OCI-LY7 (cell line): ENCODE measurements at regions not wholly inside any gene's neighbourhood (a gene's known extent, or its start where the extent isn't known, plus 50 kb on each side); places are given as distances from the start of the nearest gene placed in this dataset.

Experiments used
- BruUV-seq: library from RNA; stranded (reverse); fragments of 400-500 nt; replicated peaks from 2 replicates; lab custom pipeline; 2021; lab: Mats Ljungman, UMichigan
- CTCF ChIA-PET: fragments of 300-600 bp; sonication (Branson Sonifier 250); formaldehyde crosslinking; loops from one replicate; lab custom pipeline; 2022; ENCODE audit warnings: antibody characterized with exemption; ENCODE audit not compliant: unreplicated experiment; lab: Charles Lee
- POLR2A ChIA-PET: fragments of 300-600 bp; sonication (Branson Sonifier 250); formaldehyde crosslinking; loops from one replicate; lab custom pipeline; 2022; ENCODE audit warnings: antibody characterized with exemption; lab: Charles Lee
- DNase-seq: peaks from one replicate; pipeline ENCODE4 v3.0.0-alpha.2; 2015; ENCODE audit warnings: low spot score
- H2AFZ ChIP-seq: fragments of 200-600 bp; sonication (generic), shearing (Covaris generic); 2 replicates; pipeline ENCODE4 v1.6.1; 2014; ENCODE audit warnings: mild to moderate bottlenecking, antibody characterized with exemption, low read length, moderate library complexity
- H3K27ac ChIP-seq: fragments of 200-600 bp; sonication (generic); 2 replicates; pipeline ENCODE4 v1.5.1; 2014; ENCODE audit warnings: mixed run types, low read depth, mild to moderate bottlenecking, moderate library complexity, low read length, inconsistent platforms; ENCODE audit not compliant: poor library complexity, severe bottlenecking
- H3K36me3 ChIP-seq: fragments of 200-600 bp; sonication (generic); 2 replicates; pipeline ENCODE4 v1.6.1; 2014; ENCODE audit warnings: mild to moderate bottlenecking, antibody characterized with exemption, low read length, moderate library complexity, mixed read lengths; ENCODE audit not compliant: insufficient read depth
- H3K4me1 ChIP-seq: fragments of 200-600 bp; sonication (generic); 2 replicates; pipeline ENCODE4 v1.5.1; 2014; ENCODE audit warnings: mild to moderate bottlenecking, low read length; ENCODE audit not compliant: insufficient read depth, poor library complexity, severe bottlenecking
- H3K4me2 ChIP-seq: fragments of 200-600 bp; sonication (generic); 2 replicates; pipeline ENCODE4 v1.6.1; 2014; ENCODE audit warnings: mild to moderate bottlenecking, low read length
- H3K4me3 ChIP-seq: fragments of 200-600 bp; sonication (generic); 2 replicates; pipeline ENCODE4 v1.5.1; 2014; ENCODE audit warnings: mild to moderate bottlenecking, low read depth, low read length; ENCODE audit not compliant: poor library complexity, severe bottlenecking
- H3K79me2 ChIP-seq: fragments of 200-600 bp; sonication (generic); 2 replicates; pipeline ENCODE4 v1.6.1; 2016; ENCODE audit warnings: low read depth, mild to moderate bottlenecking, low read length, moderate library complexity, mixed read lengths; ENCODE audit not compliant: insufficient read depth
- H3K9me2 ChIP-seq: fragments of 200-600 bp; sonication (generic); 2 replicates; pipeline ENCODE4 v1.6.1; 2016; ENCODE audit warnings: mild to moderate bottlenecking, low read length, mixed read lengths; ENCODE audit not compliant: insufficient read depth
- H3K9me3 ChIP-seq: fragments of 200-600 bp; sonication (generic); 2 replicates; pipeline ENCODE4 v1.6.1; 2014; ENCODE audit warnings: mild to moderate bottlenecking, mixed run types, low read length, mixed read lengths
- H4K20me1 ChIP-seq: fragments of 200-600 bp; sonication (generic); 2 replicates; pipeline ENCODE4 v1.6.1; 2014; ENCODE audit warnings: mild to moderate bottlenecking, antibody characterized with exemption, low read length, moderate library complexity, mixed read lengths; ENCODE audit not compliant: insufficient read depth
- EZH2phosphoT487 ChIP-seq: fragments of 200-600 bp; sonication (generic); IDR thresholded peaks from 2 replicates; pipeline ENCODE4 v1.6.1; 2018; ENCODE audit warnings: low read depth, borderline replicate concordance, mild to moderate bottlenecking, mixed run types, antibody characterized with exemption, low read length, moderate library complexity, mixed read lengths
- intact Hi-C: fragments of 100-400 bp; cut with micrococcal nuclease; formaldehyde crosslinking; loops from one replicate; pipeline ENCODE4 v1.10.0; 2022; ENCODE audit not compliant: unreplicated experiment
- TF ChIP-seq, protein P1 (sequence below): fragments of 200-600 bp; sonication (generic); conservative IDR thresholded peaks from 2 replicates; pipeline ENCODE4 v1.5.1; 2014; ENCODE audit warnings: mild to moderate bottlenecking, antibody characterized with exemption, low read length, moderate library complexity, mixed read lengths

DNA sequence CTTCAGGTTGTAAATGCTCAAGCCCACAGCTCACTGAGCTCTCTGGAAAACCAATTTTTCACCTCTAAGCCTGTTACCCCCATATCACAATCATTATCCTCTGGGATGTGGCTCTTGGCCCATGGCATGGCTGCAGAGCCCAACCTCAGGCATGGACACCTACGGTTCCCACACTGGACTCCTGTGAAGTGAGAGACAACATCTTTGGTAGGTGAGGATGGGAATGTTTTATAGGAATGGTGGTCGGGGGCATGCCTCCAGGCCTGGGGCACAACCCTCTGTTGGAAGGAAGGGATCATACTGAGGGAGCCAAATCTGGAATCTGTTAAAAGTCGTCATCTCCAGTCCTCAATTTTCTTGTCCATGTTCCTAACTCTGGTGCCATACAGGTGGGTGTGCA, 179.1 kb downstream of the FOXD2 start:
- Histone ChIP-seq H3K79me2 (no peaks in the 10 kb centered on the region), H3K4me3 (no peak overlapping the region), H3K9me2 (no peaks in the 10 kb centered on the region), H3K4me2 (no peak overlapping the region), H4K20me1 (no peaks in the 10 kb centered on the region; the same call in 1 of the 2 replicates), H3K4me1 (no peaks in the 10 kb centered on the region), H2AFZ (no peak overlapping the region), H3K36me3 (no peaks in the 10 kb centered on the region), H3K9me3 (no peaks in the 10 kb centered on the region), H3K27ac (no peak overlapping the region)
- DNase-seq, result no peak
- ChIA-PET CTCF (no interaction called here), POLR2A (no interaction called here)
- intact Hi-C loops, result no loop called here
- TF ChIP-seq, protein P1, sequence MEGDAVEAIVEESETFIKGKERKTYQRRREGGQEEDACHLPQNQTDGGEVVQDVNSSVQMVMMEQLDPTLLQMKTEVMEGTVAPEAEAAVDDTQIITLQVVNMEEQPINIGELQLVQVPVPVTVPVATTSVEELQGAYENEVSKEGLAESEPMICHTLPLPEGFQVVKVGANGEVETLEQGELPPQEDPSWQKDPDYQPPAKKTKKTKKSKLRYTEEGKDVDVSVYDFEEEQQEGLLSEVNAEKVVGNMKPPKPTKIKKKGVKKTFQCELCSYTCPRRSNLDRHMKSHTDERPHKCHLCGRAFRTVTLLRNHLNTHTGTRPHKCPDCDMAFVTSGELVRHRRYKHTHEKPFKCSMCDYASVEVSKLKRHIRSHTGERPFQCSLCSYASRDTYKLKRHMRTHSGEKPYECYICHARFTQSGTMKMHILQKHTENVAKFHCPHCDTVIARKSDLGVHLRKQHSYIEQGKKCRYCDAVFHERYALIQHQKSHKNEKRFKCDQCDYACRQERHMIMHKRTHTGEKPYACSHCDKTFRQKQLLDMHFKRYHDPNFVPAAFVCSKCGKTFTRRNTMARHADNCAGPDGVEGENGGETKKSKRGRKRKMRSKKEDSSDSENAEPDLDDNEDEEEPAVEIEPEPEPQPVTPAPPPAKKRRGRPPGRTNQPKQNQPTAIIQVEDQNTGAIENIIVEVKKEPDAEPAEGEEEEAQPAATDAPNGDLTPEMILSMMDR, result no peak
- no peak for TF ChIP-seq EZH2phosphoT487
- BruUV-seq, result no TSS peak

DNA sequence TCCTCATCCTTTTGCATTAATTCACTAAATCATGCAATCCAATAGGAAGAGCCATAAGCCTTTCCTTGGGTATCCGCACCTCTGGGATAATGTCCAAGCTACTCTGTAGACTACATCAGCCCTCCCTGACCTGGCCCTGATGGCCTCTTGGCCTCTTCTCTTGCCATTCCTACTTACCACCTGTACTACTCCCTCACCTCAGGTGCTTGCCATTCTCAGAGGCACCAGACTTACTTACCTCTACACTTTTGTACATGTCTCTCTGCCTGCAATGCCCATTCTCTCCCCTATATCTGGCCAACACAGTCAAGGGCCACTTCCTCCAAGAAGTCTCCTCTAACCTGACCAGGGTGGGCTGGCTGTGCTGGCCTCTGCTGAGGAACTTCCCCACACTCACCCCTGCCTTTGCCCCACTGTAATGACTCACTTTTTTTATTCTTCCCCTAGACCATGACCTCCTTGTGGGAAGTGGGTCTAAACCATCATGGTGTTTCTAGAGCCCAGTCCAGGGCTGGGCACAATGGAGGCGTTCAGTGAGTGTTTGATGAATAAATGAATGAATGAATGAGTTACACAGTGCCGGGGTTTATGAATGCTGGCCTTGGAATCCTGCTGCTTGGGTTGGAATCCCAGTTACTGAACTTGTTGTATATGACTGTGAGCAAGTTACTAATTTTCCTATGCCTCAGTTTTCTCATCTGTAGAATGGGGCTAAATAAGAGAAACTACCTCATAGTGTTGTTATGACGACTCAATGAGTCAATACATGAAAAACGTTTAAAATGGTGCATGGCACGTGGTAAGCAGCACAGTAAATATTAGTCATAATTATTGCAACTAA, 179.8 kb downstream of the FOXD2 start:
- no TSS peak for BruUV-seq
- no peak for DNase-seq
- Histone ChIP-seq H2AFZ (no peak overlapping the region), H3K27ac (no peak overlapping the region), H3K4me1 (no peaks in the 10 kb centered on the region), H3K36me3 (no peaks in the 10 kb centered on the region), H3K79me2 (no peaks in the 10 kb centered on the region), H3K9me3 (no peaks in the 10 kb centered on the region), H3K9me2 (no peaks in the 10 kb centered on the region), H4K20me1 (no peaks in the 10 kb centered on the region; the same call in 1 of the 2 replicates), H3K4me3 (no peak overlapping the region), H3K4me2 (no peak overlapping the region)
- intact Hi-C loops, result no loop called here
- CTCF ChIA-PET, result no interaction called here
- POLR2A ChIA-PET, result no interaction called here
- TF ChIP-seq, protein P1, result no peak
- no peak for TF ChIP-seq EZH2phosphoT487

DNA sequence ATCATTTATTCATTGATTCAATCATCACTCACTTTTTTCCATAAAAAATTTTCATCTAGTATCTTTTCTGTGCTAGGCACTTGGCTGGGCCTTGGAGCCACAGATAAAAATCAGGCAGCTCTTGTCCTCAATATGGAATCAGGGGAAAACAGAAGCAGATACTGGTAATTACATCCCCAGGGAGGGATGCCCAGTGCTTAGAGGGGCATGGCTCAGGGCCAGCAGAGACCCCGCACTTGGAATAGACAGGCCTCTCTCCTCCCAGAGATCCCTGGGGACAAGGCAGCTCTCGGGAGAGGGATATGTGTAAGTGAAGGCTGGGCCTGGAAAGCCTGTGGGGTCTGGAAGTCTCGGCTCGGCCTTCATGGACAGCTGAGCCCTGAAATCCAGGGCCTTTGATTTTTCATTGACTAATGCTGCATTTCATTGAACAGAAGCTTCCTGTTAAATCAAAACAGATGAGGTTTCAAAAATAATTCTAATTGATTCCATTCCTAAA, 180.4 kb downstream of the FOXD2 start:
- no peak overlapping the region for H3K4me2 ChIP-seq
- BruUV-seq, result no TSS peak
- POLR2A ChIA-PET, result no interaction called here

More for the DNA sequence above, 180.4 kb downstream of the FOXD2 start:
- TF ChIP-seq, protein P1, result no peak
- no peak for TF ChIP-seq EZH2phosphoT487
- Histone ChIP-seq H4K20me1 (no peaks in the 10 kb centered on the region; the same call in 1 of the 2 replicates), H3K4me3 (no peak overlapping the region), H3K79me2 (no peaks in the 10 kb centered on the region), H3K27ac (no peak overlapping the region), H3K4me1 (no peaks in the 10 kb centered on the region), H2AFZ (no peak overlapping the region), H3K36me3 (no peaks in the 10 kb centered on the region), H3K9me2 (no peaks in the 10 kb centered on the region), H3K9me3 (no peaks in the 10 kb centered on the region)
- intact Hi-C loops, result no loop called here
- CTCF ChIA-PET, result no interaction called here
- DNase-seq, result no peak
